Adrenal gland (tissue), 9 donors: ENCODE measurements at regions not wholly inside any gene's neighbourhood (a gene's known extent, or its start where the extent isn't known, plus 50 kb on each side); places are given as distances from the start of the nearest gene placed in this dataset.

ENCODE experiments used
- DNase-seq, 7 donors: peaks; one replicate each; pipeline ENCODE4 v3.0.0-alpha.2; 2019 to 2020
- H3K27ac ChIP-seq, 5 donors: fragments of 200-600 bp; sonication (generic) in 4 of 5; 1 replicate in 3 of 5; 2 replicates in 2 of 5; pipeline versions ENCODE4 v1.5.1 to v1.8.0; 2016 to 2020; ENCODE audit warnings: mild to moderate bottlenecking in 1 of 5
- H3K27me3 ChIP-seq: fragments of 200-600 bp; 2 replicates; pipeline ENCODE4 v1.8.0; 2021
- H3K36me3 ChIP-seq, 2 donors: fragments of 200-600 bp; replicated peaks in 1 of 2; 1 replicate in 1 of 2; 2 replicates in 1 of 2; pipeline versions ENCODE4 v1.5.1 to v1.8.0; 2018 to 2022
- H3K4me1 ChIP-seq, 2 donors: fragments of 200-600 bp; replicated peaks in 1 of 2; 1 replicate in 1 of 2; 2 replicates in 1 of 2; pipeline versions ENCODE4 v1.5.1 to v1.8.0; 2018 to 2021
- H3K4me3 ChIP-seq, 4 donors: fragments of 200-600 bp; sonication (generic) in 3 of 4; one replicate each; pipeline ENCODE4 v1.5.1; 2016 to 2018
- H3K9me3 ChIP-seq, 3 donors: fragments of 200-600 bp; sonication (generic) in 1 of 3; replicated peaks in 1 of 3; 1 replicate in 2 of 3; 2 replicates in 1 of 3; pipeline versions ENCODE4 v1.5.1 to v1.8.0; 2016 to 2021
- CTCF ChIP-seq, 6 experiments: fragments of 450-650 bp in 4 of 6; fragments of 200-600 bp in 2 of 6; sonication (generic) in 1 of 6; IDR thresholded peaks; 1 replicate in 5 of 6; 2 replicates in 1 of 6; pipeline versions ENCODE4 v1.5.1 to v1.8.0; 2016 to 2021; ENCODE audit warnings: antibody characterized with exemption in 6 of 6, mild to moderate bottlenecking in 2 of 6, moderate library complexity in 1 of 6
- POLR2A ChIP-seq, 2 donors: fragments of 450-650 bp; IDR thresholded peaks; one replicate each; pipeline ENCODE4 v1.6.1; 2017; ENCODE audit warnings: antibody characterized with exemption in 2 of 2, mild to moderate bottlenecking in 2 of 2, moderate library complexity in 1 of 2
- WGBS, 4 donors: extraction: QIAGEN DNeasy Blood & Tissue Kit in 2 of 4; methylation state at CpG; one replicate each; pipeline versions ENCODE4 v1.1.5 to v1.1.7; 2013 to 2017; 5-methylcytosine and 5-hydroxymethylcytosine counted together
- intact Hi-C, 2 donors: fragments of 100-400 bp; cut with DNase I; formaldehyde crosslinking; loops; one replicate each; pipeline versions ENCODE4 v1.14.1 to v1.15.0; 2022 to 2023
- donor health status: healthy with polysubstance abuse.
- donor health status: Bipolar disorder and iron deficiency.
- donor health status: DM: yes; HTN: yes; CAD: no.
- donor health status: DM: no; HTN: no; CAD: no.
- donor health status: DM: no; HTN: no; CAD: no.

GRCh38 chr10:10132009-10132408 is 885.7 kb upstream of the CELF2 start:
- no peaks in the 10 kb centered on the region for H3K9me3 ChIP-seq
- H3K4me3 ChIP-seq: no peak overlapping the region
- H3K27me3 ChIP-seq: no peaks in the 10 kb centered on the region
- H3K4me1 ChIP-seq: no peaks in the 10 kb centered on the region
- WGBS, 4 donors: 29 to 63% (median 48%) methylated on average over 1 of the region's 1 CpG
- H3K36me3 ChIP-seq: no peaks in the 10 kb centered on the region
- no peak for DNase-seq
- intact Hi-C loops: no loop called here
- H3K27ac ChIP-seq: no peak overlapping the region
- no peak for TF ChIP-seq CTCF (IDR thresholded peaks at IDR 0.05)
- TF ChIP-seq POLR2A (IDR thresholded peaks at IDR 0.05): no peak

DNA sequence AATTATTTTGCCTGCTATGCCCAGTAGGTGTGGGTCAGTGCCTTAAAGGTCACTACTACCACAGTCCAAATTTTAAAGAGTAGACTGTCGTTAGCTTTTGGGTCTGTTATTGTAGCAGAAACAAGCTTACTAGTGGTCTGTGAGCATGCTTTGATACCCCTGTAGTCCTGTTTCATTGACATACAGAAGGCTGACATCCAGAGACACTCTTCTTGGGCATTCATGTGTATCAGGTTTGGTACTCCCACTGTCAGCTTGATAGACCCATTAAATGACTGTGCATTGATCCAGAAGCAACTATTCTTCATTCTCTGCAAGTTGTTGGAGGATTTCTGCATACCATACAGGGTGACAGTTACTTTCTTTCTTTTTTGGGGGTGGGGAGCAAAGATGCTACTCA is 884.4 kb upstream of the CELF2 start:
- Histone ChIP-seq H3K27ac (no peak overlapping the region), H3K4me1 (no peaks in the 10 kb centered on the region), H3K9me3 (no peaks in the 10 kb centered on the region), H3K36me3 (no peaks in the 10 kb centered on the region), H3K4me3 (no peak overlapping the region), H3K27me3 (no peaks in the 10 kb centered on the region)
- WGBS, 4 donors: 70 to 100% (median 78%) methylated on average over 1 of the region's 1 CpG
- no peak for DNase-seq
- intact Hi-C loops: no loop called here
- TF ChIP-seq POLR2A (IDR thresholded peaks at IDR 0.05) (no peak), CTCF (IDR thresholded peaks at IDR 0.05) (no peak)

- 51 to 64% (median 59%) methylated on average over 2 of the region's 2 CpGs for WGBS, 4 donors
- Histone ChIP-seq H3K9me3 (no peaks in the 10 kb centered on the region), H3K27me3 (no peaks in the 10 kb centered on the region), H3K36me3 (no peaks in the 10 kb centered on the region), H3K4me3 (peak overlapping the region in 1 of 4 donors; percentile 27), H3K4me1 (no peaks in the 10 kb centered on the region), H3K27ac (no peak overlapping the region)
- DNase-seq: no peak
- no peak for TF ChIP-seq CTCF (IDR thresholded peaks at IDR 0.05)
- no peak for TF ChIP-seq POLR2A (IDR thresholded peaks at IDR 0.05)
- intact Hi-C loops: no loop called here
These were observed 879.0 kb upstream of the CELF2 start for GRCh38 chr10:10138685-10139084.

DNA sequence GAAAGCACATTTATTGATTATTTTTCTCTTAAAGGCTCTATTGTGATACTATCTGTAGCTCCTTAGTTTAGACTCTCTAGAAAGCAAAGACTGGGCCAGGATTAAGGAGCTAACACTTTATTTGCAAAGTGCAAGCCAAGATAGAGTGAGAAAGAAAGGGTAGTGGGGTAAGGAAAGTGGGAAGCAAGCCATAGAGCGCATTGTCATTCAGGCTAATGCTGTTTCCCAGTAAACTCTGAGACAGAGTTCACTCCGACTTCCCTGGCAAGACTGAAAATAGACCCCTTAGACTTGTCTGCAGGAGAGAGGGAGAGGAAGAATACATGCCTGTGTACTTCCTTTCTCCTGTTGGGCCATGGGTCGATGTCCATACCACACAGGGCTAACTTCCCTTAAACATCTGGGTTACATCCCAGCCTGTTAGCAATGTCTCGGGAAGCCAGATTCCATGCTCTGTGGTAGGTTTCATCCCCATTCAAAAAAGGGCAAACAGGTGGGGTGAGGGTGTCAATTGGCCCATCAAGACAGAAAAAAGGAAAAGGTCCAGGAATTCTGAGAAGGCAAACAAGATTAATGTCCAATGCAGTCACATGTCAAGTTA is 875.8 kb upstream of the CELF2 start:
- intact Hi-C loops: no loop called here
- no peaks in the 10 kb centered on the region for H3K4me1 ChIP-seq
- H3K4me3 ChIP-seq: no peak overlapping the region
- TF ChIP-seq CTCF (IDR thresholded peaks at IDR 0.05) (no peak), POLR2A (IDR thresholded peaks at IDR 0.05) (no peak)
- H3K27ac ChIP-seq: no peak overlapping the region
- 77 to 95% (median 88%) methylated on average over 4 of the region's 4 CpGs for WGBS, 4 donors
- no peak for DNase-seq
- no peaks in the 10 kb centered on the region for H3K36me3 ChIP-seq
- H3K27me3 ChIP-seq: no peaks in the 10 kb centered on the region
- H3K9me3 ChIP-seq: no peaks in the 10 kb centered on the region
